DMS 273 (cell line): ENCODE measurements at regions not wholly inside any gene's neighbourhood (a gene's known extent, or its start where the extent isn't known, plus 50 kb on each side); places are given as distances from the start of the nearest gene placed in this dataset.

Experiments
- DNase-seq: peaks from one replicate; lab custom pipeline; 2025; ENCODE audit not compliant: unreplicated experiment; lab: John Stamatoyannopoulos, UW

- no peak for DNase-seq
These were observed 64.6 kb upstream of the PIM1 start for GRCh38 chr6:37105148-37106050.

- no peak for DNase-seq
These were observed 63.9 kb upstream of the PIM1 start for GRCh38 chr6:37106051-37106363.

GRCh38 chr6:37106554-37106953 is 63.4 kb upstream of the PIM1 start:
- no peak for DNase-seq

GRCh38 chr6:37106982-37107491 is 62.9 kb upstream of the PIM1 start:
- DNase-seq, result no peak

- DNase-seq, result no peak
These were observed 60.0 kb upstream of the PIM1 start for GRCh38 chr6:37109714-37110499.

- DNase-seq, result no peak
These were observed 59.2 kb upstream of the PIM1 start for GRCh38 chr6:37110500-37111461.

GRCh38 chr6:37113976-37114375 is 56.0 kb upstream of the PIM1 start:
- no peak for DNase-seq

- DNase-seq, result no peak
These were observed 55.3 kb upstream of the PIM1 start for GRCh38 chr6:37114612-37115011.

GRCh38 chr6:37115236-37115895 is 54.6 kb upstream of the PIM1 start:
- peak; percentile 40 for DNase-seq

- no peak for DNase-seq
These were observed 53.6 kb upstream of the PIM1 start for GRCh38 chr6:37116326-37116725.

GRCh38 chr6:37119387-37119886 is 50.5 kb upstream of the PIM1 start:
- no peak for DNase-seq
